SKM-1 treated with dmso at 0.1 percent for 144 hours (cell line): ENCODE measurements at regions not wholly inside any gene's neighbourhood (a gene's known extent, or its start where the extent isn't known, plus 50 kb on each side); places are given as distances from the start of the nearest gene placed in this dataset.
"Not testable (repeated sequence)": the region's sequence is repeated elsewhere in the genome, so short reads cannot be mapped to it uniquely, and the experiment has no call there.

ENCODE experiments used
- DNase-seq: peaks from one replicate; lab custom pipeline; 2025; ENCODE audit not compliant: unreplicated experiment; lab: John Stamatoyannopoulos, UW

DNA sequence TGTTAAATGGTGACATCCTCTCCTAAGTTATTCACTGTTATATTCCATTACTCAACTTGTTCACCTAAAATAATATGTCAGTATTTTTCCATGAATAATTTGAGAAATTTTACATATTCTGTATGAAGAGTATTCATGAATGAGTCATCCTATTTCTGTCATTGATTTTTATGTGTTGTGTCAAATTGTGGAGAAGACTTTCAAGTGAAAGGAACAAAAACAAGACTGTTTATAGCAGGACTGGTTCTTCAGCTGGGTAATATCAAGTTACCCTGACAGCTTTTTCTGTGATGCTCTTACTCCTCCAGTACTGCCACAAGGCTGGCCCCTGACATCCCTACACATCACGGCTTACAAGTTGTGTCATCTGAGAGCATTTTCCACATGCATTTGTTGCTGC lies 847.7 kb downstream of the NCAM2 start:
- DNase-seq = no peak

DNA sequence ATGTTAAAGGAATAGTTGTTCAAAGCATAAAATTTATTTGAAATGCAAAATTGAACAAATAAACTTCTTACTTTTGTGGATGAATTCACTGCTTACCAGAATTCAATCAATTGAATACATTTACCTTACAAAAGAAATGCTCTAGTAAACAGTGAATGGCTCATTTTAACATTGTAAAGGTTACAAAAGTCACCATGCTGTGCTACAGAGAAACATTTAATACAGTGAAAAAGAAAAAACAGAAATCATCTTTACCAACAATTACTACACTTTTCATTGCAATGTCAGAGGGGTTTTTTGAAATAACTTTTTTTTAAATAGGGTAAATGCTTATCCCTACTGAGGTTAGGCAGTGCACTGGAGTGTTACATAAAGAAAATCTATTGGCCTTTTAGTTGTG lies 853.0 kb downstream of the NCAM2 start:
- no peak for DNase-seq

DNA sequence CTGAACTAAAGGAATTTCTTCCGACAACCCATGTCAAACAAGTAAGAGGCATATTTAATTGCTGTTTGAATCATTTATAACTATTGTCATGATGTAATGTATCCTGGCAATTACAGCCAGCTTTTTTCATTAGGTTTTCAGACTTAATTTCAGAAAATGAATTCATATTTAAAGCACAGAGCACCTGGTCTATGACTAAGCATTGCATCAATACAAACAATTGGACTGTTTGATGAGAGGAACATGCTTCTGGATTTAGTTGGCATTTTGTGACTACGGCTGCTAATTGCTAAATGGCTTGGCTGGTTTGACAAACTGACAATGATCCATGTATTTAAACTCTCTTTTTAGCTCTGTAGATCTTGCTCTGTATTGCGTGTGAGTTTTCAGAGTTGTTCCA lies 853.4 kb downstream of the NCAM2 start:
- no peak for DNase-seq

DNA sequence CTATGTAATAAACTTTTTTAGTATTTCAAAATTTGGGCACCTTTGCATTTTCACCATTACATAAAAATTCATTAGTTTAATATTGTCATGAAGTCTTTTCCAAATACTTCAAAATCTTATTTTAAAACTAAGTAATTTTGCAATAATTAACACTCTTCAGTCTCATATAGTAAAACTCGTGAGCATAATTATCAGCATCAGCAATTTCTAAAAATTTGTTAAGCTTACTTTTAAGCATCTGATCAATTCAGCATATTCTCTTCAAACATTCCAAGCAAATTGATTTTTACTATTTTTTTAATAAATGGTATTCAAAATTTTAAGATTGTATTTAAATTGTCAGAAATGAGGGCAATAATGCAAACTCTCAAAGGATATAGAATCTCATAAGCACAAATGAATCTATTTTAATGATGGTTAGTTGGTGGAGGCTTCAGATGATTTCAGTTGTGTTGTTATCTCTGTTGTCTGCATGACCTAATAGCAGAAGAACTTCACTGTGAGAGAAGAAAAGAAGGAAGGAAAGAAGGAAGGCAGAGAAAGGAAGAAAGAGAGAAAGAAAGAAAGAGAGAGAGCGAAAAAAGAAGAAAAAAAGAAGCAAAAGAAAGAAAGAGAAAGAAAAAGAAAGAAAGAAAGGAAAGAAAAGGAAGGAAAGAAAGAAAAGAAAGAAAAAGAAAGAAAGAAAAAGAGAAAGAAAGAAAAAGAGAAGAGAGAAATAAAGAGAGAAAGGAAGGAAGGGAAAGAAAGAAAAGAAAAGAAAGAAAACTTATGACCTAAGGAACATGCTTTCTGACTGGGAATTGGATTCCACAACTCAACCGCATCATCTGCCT lies 860.5 kb downstream of the NCAM2 start:
- no peak for DNase-seq

DNA sequence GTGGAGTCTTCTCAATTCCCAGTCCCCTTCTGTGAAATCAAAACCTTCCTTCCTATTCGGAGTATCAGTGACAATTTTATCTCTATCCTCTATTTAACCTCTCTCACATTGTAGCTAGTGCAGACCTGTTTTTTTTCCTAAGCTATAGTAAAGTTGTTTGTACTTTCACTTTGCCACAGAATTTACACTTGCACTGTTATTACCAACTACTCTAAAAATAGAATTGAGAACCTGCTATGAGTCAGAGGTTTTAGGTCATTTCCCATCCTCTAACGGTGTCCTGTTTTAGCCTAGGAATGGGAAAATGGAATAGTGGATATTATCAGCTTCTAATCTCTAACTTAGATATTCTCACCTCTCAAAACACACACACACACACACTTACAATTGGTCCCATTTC lies 862.7 kb downstream of the NCAM2 start:
- DNase-seq = no peak

DNA sequence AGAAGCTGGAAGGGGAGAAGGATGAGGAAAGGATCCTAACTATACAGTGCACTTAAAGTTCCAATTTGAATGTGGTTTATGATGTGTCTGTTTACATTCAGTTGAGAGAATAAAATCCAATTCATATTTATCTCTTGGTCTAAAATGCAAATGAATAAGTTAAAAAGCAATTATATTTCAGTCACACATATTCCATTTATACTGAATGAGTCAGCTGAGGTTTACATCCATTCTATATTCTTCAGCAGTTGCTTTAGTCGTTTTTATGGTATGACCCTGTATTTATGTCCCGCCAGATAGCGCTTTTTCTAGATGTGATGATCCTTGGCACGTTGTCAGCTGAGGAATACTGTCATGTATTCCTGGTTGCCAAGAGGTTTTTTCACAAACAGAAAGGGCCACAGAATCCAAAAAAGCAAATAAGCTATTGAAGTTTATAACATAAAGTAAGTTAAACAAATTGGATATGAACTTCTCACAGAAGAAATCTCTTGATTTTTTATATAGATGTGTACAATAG lies 866.2 kb downstream of the NCAM2 start:
- no peak for DNase-seq

DNA sequence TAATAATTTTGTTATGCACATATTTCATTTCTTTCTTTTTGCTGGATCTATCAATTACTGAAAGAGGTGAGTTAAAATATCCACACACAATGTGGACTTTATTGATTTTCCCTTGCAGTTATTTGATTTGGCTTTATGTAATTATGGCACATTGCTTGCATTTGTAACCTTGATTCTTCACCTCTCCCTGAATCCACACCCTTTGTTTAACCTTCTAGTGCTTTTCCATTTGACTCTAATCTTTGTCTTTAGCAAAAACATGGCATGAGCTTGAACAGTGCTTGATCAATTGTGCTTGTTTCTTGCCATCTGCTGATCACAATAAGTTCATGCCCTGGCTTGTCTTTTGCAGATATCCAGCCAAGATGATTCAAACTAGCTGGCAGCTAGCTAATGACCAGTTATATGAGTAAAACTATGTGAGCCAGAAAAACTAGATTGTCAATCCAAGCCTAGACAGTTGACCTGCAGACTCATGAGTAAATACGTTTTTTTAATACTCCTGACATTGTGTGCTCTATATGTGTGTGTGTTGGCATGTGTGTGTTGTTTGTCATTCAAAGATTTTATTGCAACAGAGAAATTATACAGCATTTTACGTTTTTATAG lies 899.2 kb downstream of the NCAM2 start:
- DNase-seq = no peak

DNA sequence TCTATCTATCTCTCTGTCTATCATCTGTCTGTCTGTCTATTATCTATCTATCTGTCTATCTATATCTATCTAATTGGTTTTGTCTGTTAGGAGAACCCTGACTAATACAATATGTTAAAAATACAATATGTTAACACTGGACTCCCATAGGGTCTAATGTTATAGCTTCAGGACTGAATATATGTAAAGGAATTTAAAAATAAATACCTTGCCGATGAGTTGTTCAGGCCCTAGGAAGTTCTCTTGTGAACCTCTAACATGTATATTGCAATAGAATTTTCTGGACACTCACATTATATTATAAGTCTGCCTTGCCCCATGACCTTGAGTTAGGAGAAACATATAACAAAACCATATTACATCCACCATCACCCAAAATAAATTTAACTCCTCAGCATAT lies 900.6 kb downstream of the NCAM2 start:
- no peak for DNase-seq

DNA sequence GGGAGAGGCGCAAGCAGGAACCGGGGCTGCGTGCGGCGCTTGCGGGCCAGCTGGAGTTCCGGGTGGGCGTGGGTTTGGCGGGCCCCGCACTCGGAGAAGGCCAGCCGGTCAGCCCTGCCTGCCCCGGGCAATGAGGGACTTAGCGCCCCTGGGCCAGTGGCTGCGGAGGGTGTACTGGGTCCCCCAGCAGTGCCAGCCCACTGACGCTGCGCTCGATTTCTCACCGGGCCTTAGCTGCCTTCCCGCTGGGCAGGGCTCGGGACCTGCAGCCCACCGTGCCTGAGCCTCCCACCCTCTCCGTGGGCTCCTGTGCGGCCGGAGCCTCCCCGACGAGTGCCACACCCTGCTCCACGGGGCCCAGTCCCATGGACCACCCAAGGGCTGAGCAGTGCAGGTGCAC lies 904.2 kb downstream of the NCAM2 start:
- DNase-seq = not testable (repeated sequence)

DNA sequence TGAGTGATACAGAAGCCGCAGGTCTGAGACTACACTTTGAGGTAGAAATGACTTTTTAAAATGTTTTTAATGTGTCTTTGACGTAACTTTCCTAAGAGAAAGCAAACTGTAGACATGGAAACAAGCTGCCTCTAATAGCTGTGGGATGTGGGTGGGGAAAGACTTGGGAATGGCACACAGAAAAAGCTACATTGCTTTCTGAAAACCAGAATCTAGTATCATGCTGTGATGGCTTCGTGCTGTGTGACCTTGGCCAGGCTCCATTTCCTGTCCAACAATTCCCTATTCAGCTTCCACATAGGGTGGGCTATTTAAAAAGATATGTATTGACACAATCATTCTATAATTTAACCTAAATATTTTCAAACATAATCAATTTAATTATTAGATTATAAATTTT lies 909.1 kb downstream of the NCAM2 start:
- DNase-seq = no peak

DNA sequence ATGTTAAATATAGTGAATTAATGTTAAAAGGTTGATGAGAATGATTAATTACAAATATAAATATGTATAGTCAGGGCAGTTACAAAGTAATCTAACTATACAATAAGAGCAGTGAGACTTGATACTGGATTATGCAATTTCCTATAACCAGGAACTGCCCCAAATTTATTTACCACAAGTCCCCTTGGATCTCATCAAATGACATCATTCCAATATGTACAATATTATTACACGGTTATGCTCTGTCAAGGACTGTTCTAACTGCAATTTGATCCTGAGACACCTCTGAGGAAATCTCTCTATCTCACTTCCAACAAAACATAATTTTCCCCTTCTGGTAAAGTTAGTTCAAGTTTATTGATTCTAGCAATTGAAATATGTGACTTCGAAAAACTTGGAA lies 917.6 kb downstream of the NCAM2 start:
- DNase-seq = no peak

DNA sequence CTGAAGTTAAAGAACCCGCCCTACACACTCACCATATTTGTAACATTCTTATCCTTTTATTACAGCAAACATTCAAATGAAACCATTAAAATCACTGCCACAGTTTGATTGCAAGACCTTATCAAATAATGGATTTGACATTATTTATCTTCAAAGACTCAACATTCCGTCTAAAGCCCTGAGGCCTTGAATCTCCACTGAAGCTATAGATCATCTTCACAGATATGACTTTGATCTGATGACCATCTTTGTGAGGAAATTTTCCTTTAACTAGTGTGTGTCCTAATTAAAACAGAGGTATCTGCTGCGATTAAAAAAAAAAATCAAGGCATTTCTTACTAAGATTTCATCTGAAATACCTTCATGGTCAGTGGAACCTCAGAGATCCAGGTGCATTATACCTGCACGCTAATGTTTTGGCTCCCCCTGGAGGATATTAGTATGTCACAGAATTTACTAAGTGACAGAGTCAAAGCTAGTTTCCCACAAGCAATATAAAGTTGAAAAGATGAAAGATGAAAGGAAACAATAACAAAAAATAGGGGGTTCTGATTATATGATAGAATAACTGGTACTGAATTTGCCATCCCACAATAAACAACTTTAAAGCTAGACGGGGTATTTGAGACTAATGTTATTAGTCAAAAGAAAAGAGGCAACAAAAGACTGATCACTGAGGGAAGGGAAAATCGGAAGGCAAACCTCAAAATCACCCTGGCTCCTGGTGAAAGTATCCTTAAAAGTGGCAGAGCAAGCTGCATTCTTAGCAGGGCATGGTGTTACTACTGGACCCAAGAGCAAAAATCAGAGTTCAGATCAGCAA lies 923.4 kb downstream of the NCAM2 start:
- DNase-seq = no peak

DNA sequence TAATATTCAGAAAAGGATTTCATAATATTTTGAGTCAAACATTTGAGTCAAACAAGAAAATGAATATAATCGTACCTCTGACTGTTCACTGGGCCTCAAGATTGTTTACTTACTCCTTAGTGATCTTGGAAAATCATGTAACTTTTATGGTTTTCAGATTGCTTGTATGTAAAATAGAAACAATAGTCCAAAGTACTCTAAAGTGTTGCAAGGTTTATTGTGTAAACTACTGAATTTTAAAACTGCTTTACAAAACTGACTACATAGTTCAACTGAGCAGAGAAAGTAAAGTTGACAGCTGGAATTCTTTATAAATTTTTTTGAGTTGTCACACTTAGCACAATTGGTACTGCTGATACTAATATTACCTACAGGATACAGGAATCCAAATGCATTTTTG lies 931.0 kb downstream of the NCAM2 start:
- DNase-seq = no peak

DNA sequence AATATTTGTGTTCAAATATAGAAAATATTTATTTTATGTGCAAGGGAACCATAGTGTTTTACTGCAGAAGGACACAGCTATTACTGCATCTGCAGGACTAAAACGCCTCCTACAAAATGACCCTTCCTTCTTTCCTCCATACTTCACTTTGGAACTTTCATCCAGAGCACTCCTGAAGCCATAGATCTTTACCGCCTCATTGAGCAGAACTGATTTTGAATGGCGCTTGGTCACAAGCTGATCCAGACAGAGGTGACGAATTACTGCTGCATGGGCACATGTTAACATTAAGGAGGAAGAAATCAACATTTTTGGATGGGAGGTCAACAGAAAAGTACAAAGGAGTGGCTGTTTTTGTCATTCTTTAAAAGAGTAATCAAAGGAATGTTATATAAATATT lies 931.6 kb downstream of the NCAM2 start:
- DNase-seq = no peak

DNA sequence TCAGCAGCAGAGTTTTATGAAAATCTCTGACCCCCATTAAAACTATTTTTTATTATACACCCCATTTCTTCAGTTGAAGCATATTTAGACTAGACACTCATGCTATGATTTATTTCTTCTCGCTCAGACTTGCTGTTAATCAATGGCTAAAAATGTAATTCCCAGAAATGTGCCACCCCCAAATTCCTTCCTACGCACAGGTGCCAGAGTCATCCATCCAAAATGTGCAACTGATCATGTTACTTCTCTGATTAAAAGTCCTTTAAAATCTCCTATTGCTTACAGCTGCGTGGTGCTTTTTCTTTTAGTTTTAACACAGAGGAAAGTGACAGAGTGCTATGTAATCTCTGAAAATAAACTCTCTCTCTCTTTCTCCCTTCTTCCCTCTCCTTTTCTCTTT lies 954.4 kb downstream of the NCAM2 start:
- no peak for DNase-seq

DNA sequence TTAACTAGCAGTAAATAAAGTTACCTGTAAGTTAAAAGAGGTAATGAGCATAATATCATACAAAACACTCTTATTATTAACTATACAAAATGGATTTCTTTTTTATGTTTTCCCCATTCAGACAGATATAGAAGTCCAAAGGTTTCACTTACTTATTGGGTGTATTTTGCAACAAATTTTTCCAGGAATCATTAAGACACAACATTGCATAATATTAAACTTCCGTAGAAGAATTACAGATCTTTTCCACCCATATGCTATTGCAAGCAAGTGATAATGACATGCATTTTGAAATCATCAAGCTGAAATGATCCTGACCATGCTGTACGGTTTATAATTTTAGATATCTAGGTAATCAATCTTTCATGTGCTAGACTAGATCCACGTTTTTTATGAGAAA lies 957.0 kb downstream of the NCAM2 start:
- DNase-seq = no peak

DNA sequence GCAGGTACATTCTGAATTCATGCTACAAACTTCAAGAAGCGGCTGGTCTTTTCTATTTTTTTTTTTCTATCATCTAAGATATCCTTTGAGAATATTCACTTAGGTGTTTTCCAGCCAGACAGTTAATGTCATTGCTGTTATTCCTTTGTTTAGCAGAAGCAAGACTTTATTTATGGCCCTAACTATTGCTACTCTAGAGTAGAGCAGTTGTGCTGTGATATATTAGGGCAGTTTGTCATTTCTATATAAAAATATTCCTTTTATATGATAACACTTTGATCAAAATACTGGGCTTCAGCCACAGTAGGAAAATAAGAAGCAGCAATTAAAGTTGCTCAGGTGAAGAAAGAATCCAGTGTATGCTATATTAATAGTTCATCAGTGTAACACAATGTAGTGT lies 959.3 kb downstream of the NCAM2 start:
- DNase-seq = no peak

DNA sequence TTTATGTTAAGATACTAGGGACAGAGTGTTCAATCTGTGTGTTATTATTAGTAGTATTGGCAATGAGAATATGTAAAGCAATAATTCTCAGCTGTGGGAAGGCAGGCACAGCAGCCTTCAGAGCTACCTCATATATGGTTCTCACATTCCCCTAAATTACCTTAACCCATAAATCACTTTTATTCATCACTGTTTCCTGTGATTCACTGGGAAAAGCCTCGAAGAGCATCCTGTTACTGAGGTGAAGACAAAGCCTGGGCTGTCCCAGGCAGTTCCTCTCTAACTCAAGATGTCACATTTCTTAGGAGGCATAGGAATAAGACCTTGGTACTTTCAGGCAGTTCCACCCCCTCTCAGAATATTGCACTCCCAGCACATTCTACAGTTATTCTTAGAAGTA lies 965.7 kb downstream of the NCAM2 start:
- DNase-seq = no peak

DNA sequence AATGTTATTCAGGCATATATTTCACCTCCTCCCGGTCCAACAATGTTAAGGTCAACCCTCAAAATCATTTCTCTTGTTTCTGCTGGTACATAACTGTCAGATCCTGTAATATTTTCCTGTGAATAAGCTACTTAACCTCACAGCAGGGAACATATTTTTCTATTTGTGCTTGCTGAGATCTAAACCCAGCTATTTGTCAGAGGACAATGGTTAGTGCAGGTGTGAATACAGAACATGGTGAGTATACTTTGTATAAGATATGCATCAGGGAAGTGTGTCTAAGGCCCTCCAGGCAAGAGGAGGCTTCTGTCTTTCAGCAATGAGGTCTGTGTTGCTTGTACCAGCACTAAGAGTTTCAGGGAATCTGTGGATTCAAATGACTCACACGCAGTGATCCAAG lies 970.6 kb downstream of the NCAM2 start:
- no peak for DNase-seq

DNA sequence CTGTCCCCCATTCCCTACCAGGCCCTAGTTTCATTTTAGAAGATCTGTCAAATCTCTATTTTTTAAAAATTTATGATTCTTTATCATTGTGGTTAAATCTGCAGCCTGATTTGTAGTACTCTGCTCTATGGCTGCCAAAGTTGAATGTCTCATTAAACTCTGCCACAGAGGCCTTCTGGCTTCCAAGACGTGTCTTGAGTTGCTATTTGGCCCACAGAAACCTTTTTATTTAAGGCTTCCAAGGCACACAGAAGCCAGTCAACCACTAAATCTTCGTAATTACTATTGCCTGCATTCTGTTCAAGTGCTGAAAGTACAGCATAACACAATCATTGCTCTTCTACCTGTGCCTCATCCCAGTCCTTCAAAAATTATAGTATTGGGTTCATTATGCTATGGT lies 971.0 kb downstream of the NCAM2 start:
- DNase-seq = no peak

DNA sequence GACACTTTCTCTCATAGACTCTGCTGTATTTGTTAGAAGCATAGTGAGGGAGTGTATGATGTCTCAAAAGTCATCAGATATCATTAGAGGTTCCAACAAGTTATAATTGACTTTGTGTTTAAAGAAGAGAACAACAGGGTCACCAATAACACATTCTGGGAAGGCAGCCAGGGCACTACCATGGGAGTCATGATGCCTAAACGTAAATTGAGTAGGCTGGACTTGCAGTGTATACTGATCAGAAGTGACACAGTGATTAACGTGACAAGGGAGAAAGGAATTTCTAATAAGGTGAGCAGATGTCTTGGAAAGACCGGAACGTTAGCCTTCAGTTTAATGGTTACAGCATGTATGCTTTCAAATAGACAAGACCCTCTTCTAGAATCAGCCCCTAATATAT lies 973.2 kb downstream of the NCAM2 start:
- no peak for DNase-seq

DNA sequence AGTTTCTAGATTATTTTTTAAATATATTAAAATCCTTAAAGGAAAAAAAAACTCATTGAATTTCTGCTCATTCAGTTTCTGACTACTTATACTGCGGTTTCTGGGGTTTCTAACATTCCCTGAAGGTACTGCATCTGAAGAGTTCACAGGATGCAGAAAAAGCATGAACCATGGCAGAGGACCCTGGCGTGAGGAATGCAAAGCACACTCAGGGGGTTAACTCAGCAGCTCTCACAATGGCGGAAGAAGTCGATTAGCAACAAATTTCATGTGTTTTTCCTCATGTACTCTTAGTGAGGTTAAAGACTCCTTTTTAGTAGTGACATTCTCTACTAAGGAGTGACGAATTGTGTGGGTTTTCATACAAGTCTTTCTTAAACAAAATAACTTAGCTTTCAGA lies 975.6 kb downstream of the NCAM2 start:
- no peak for DNase-seq
